ENCODE measurements at regions not wholly inside any gene's neighbourhood (a gene's known extent, or its start where the extent isn't known, plus 50 kb on each side); places are given as distances from the start of the nearest gene placed in this dataset.

- Histone ChIP-seq H3K9me3 (ENCODE audit: control insufficient read depth in 1 of 2, low read length in 2 of 2) (no peaks in the 10 kb centered on the region), H3K4me1 (ENCODE audit: control insufficient read depth in 1 of 2, insufficient read depth in 2 of 2, low read length in 2 of 2) (peaks cover 24 to 32% of the 10 kb centered on the region in 2 donors), H3K27ac (ENCODE audit: low read length) (no peak overlapping the region), H3K36me3 (ENCODE audit: control insufficient read depth in 1 of 2, insufficient read depth in 2 of 2, low read length in 2 of 2) (no peaks in the 10 kb centered on the region), H3K4me3 (ENCODE audit: low read depth in 1 of 2, low read length in 2 of 2) (no peak overlapping the region), H3K27me3 (ENCODE audit: low read depth, low read length) (peaks cover 5% of the 10 kb centered on the region)
These were observed 50.7 kb upstream of the DLK1 start for GRCh38 chr14:100675699-100676684.
